ENCODE measurements at regions not wholly inside any gene's neighbourhood (a gene's known extent, or its start where the extent isn't known, plus 50 kb on each side); places are given as distances from the start of the nearest gene placed in this dataset.

DNA sequence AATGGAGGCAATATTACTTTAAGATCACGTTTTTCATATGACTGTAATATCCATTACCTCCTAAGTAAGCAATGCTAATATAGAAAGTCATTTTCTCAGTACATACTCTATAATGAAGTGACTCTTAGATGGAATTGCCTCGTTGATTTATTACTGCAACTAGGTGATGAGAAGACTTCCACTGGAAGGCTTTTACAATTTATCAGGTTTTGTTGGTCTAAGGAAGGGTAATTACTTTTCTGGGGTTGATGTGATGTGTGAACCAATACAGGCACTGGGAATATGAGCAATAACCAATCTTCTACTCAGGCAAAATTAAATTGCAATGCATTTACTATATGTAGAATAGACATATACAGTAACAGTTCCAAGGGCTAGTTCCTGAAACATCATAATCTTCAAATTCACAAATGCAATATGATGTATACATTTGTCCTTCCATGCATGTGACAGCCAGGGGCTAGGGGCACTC lies 635.0 kb downstream of the QKI start:
- H3K18ac ChIP-seq (ENCODE audit: low read depth, low read length): no peak overlapping the region
- peaks cover 6% of the 10 kb centered on the region for H3K9me3 ChIP-seq (ENCODE audit: control insufficient read depth, insufficient read depth, low read length)
- no peaks in the 10 kb centered on the region for H3K9me1 ChIP-seq (ENCODE audit: insufficient read depth, low read length)
- ATAC-seq (ENCODE audit: low read depth): no peak
- H3K56ac ChIP-seq (ENCODE audit: extremely low read depth, insufficient read depth, low read length): no peak overlapping the region
- no peak overlapping the region for H2AK9ac ChIP-seq (replicated peaks; ENCODE audit: low read depth, low read length, poor library complexity)
- no peak overlapping the region for H3K4ac ChIP-seq (ENCODE audit: low read depth, low read length)
- H3K4me3 ChIP-seq (ENCODE audit: insufficient read depth, low read depth, low read length): no peak overlapping the region
- no peak overlapping the region for H3K27ac ChIP-seq (ENCODE audit: insufficient read depth, low read length)
- no peak overlapping the region for H2BK120ac ChIP-seq (ENCODE audit: low read depth, low read length)
- no peaks in the 10 kb centered on the region for H3K36me3 ChIP-seq (ENCODE audit: control insufficient read depth, insufficient read depth, low read length)
- no peak overlapping the region for H3K4me2 ChIP-seq (ENCODE audit: low read depth, low read length)
- no peak overlapping the region for H4K8ac ChIP-seq (ENCODE audit: low read depth in 2 of 2, low read length in 2 of 2)
- BruUV-seq (replicated peaks): no TSS peak
- no peaks in the 10 kb centered on the region for H3K79me1 ChIP-seq (ENCODE audit: low read depth in 1 of 2, low read length in 2 of 2)
- TF ChIP-seq CHD1 (IDR thresholded peaks at IDR 0.05; ENCODE audit: low read depth, low read length): no peak
- no peak for TF ChIP-seq SMC3 (IDR thresholded peaks at IDR 0.05; ENCODE audit: low read depth, low read length)
- H2AFZ ChIP-seq (replicated peaks; ENCODE audit: low read length, poor library complexity): no peak overlapping the region
- H4K91ac ChIP-seq (ENCODE audit: insufficient read depth, low read depth, low read length): no peak overlapping the region
- ChIA-PET CTCF (no interaction called here), POLR2A (ENCODE audit: unreplicated experiment) (no interaction called here)
- H2BK20ac ChIP-seq (ENCODE audit: low read depth, low read length): no peak overlapping the region
- no peak for DNase-seq
- no peak overlapping the region for H4K5ac ChIP-seq (ENCODE audit: low read depth, low read length)
- no CpG with 5 or more reads among the region's 2 CpGs for WGBS, 2 experiments (ENCODE audit: extremely low coverage in 2 of 2, insufficient read length in 1 of 2)
- H3K27me3 ChIP-seq (ENCODE audit: control insufficient read depth, insufficient read depth, low read length): no peaks in the 10 kb centered on the region
- no peak overlapping the region for H2AK5ac ChIP-seq (ENCODE audit: low read depth, low read length)
- no peaks in the 10 kb centered on the region for H4K20me1 ChIP-seq (ENCODE audit: insufficient read depth, low read length)
- H3K14ac ChIP-seq (replicated peaks; ENCODE audit: low read depth, low read length): no peak overlapping the region
- no peak overlapping the region for H3K9ac ChIP-seq (ENCODE audit: low read depth, low read length)
- no peak overlapping the region for H2BK5ac ChIP-seq (ENCODE audit: low read depth, low read length, poor library complexity, severe bottlenecking)
- dilution Hi-C loops (cut with HindIII; ENCODE audit: low sequenced_read_pairs, unreplicated experiment): no loop called here
- intact Hi-C loops (cut with micrococcal nuclease): no loop called here
- H2BK15ac ChIP-seq (ENCODE audit: low read depth, low read length): no peak overlapping the region
- H3K23ac ChIP-seq (ENCODE audit: low read depth, low read length): no peak overlapping the region
- in situ Hi-C loops (cut with MboI; ENCODE audit: low sequenced_read_pairs): no loop called here
- H3K4me1 ChIP-seq (ENCODE audit: control insufficient read depth, insufficient read depth, low read length): no peaks in the 10 kb centered on the region

Measured in IMR-90 (cell line).